ENCODE measurements at regions not wholly inside any gene's neighbourhood (a gene's known extent, or its start where the extent isn't known, plus 50 kb on each side); places are given as distances from the start of the nearest gene placed in this dataset.

GRCh38 chr1:229762891-229763290 is 136.8 kb downstream of the URB2 start:
- no peak for DNase-seq (ENCODE audit: low spot score)

GRCh38 chr1:229768232-229768631 is 142.2 kb downstream of the URB2 start:
- no peak for DNase-seq (ENCODE audit: low spot score)

- no peak for DNase-seq (ENCODE audit: low spot score)
Observed at GRCh38 chr1:229769006-229769405, 143.0 kb downstream of the URB2 start.

- no peak for DNase-seq (ENCODE audit: low spot score)
Observed at GRCh38 chr1:229769809-229770208, 143.8 kb downstream of the URB2 start.

GRCh38 chr1:229778794-229779193 is 152.7 kb downstream of the URB2 start:
- no peak for DNase-seq (ENCODE audit: low spot score)

- no peak for DNase-seq (ENCODE audit: low spot score)
Observed at GRCh38 chr1:229781453-229781852, 155.4 kb downstream of the URB2 start.

- no peak for DNase-seq (ENCODE audit: low spot score)
Observed at GRCh38 chr1:229782469-229782868, 156.4 kb downstream of the URB2 start.

GRCh38 chr1:229784834-229785233 is 158.8 kb downstream of the URB2 start:
- DNase-seq (ENCODE audit: low spot score) = no peak

- DNase-seq (ENCODE audit: low spot score) = no peak
Observed at GRCh38 chr1:229786974-229787610, 161.0 kb downstream of the URB2 start.

GRCh38 chr1:229788004-229788403 is 162.0 kb downstream of the URB2 start:
- DNase-seq (ENCODE audit: low spot score) = no peak

GRCh38 chr1:229792012-229792975 is 166.2 kb downstream of the URB2 start:
- DNase-seq (ENCODE audit: low spot score) = no peak

GRCh38 chr1:229793488-229793887 is 167.4 kb downstream of the URB2 start:
- DNase-seq (ENCODE audit: low spot score) = no peak

GRCh38 chr1:229798558-229798957 is 172.5 kb downstream of the URB2 start:
- no peak for DNase-seq (ENCODE audit: low spot score)

- DNase-seq (ENCODE audit: low spot score) = no peak
Observed at GRCh38 chr1:229803626-229804217, 177.7 kb downstream of the URB2 start.

GRCh38 chr1:229808272-229808671 is 182.2 kb downstream of the URB2 start:
- DNase-seq (ENCODE audit: low spot score) = no peak

- no peak for DNase-seq (ENCODE audit: low spot score)
Observed at GRCh38 chr1:229810140-229810539, 184.1 kb downstream of the URB2 start.

GRCh38 chr1:229810961-229811360 is 184.9 kb downstream of the URB2 start:
- no peak for DNase-seq (ENCODE audit: low spot score)

- no peak for DNase-seq (ENCODE audit: low spot score)
Observed at GRCh38 chr1:229812148-229812547, 186.1 kb downstream of the URB2 start.

GRCh38 chr1:229812693-229813092 is 186.6 kb downstream of the URB2 start:
- no peak for DNase-seq (ENCODE audit: low spot score)

- no peak for DNase-seq (ENCODE audit: low spot score)
Observed at GRCh38 chr1:229815076-229815475, 189.0 kb downstream of the URB2 start.

- DNase-seq (ENCODE audit: low spot score) = no peak
Observed at GRCh38 chr1:229815961-229816360, 189.9 kb downstream of the URB2 start.

- no peak for DNase-seq (ENCODE audit: low spot score)
Observed at GRCh38 chr1:229817936-229818335, 191.9 kb downstream of the URB2 start.

- DNase-seq (ENCODE audit: low spot score) = no peak
Observed at GRCh38 chr1:229819091-229819490, 193.0 kb downstream of the URB2 start.
